Fibroblast of the aortic adventitia (primary cell): ENCODE measurements at regions not wholly inside any gene's neighbourhood (a gene's known extent, or its start where the extent isn't known, plus 50 kb on each side); places are given as distances from the start of the nearest gene placed in this dataset.

Experiments
- DNase-seq: peaks from one replicate; pipeline ENCODE4 v3.0.0-alpha.2; 2010; ENCODE audit warnings: low read depth
- H3K4me3 ChIP-seq: 2 replicates; pipeline ENCODE4 v1.5.1; 2011; ENCODE audit warnings: low read depth, mild to moderate bottlenecking, control low read depth, low read length, moderate library complexity
- TF ChIP-seq, protein P1 (sequence below): IDR thresholded peaks from 2 replicates; pipeline ENCODE4 v1.5.1; 2011; ENCODE audit warnings: mild to moderate bottlenecking, low read length, control low read depth, inconsistent platforms; ENCODE audit not compliant: insufficient read depth

DNA sequence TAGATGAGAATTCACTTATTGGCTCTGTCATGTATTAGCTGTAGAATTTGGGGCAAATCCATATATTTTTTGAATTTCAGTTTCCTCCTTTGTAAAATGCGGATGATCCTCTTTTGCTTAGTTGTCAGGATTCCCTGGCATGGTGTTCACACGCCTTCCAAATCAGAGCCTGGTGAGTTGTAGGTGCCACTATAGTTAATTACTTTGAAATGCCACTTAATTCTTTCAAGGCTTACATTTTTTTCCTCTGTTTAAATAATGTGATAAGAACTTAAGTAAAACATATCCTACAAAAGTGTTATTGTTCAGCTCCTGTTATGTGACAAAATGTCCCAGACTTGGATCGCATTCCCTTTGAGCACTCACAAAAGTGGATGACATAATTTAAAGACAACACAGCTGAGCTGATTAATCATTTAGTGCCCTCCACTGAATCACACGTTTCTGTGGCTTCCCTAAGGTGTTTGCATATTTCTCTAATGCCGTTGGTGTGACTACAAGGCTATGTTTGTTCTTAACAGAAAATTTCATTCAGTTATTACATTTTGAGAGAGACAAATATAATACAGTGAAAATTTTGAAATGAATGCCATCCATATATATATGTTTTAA, 471.2 kb upstream of the CHST9 start:
- no peak overlapping the region for H3K4me3 ChIP-seq
- no peak for DNase-seq
- TF ChIP-seq, protein P1, sequence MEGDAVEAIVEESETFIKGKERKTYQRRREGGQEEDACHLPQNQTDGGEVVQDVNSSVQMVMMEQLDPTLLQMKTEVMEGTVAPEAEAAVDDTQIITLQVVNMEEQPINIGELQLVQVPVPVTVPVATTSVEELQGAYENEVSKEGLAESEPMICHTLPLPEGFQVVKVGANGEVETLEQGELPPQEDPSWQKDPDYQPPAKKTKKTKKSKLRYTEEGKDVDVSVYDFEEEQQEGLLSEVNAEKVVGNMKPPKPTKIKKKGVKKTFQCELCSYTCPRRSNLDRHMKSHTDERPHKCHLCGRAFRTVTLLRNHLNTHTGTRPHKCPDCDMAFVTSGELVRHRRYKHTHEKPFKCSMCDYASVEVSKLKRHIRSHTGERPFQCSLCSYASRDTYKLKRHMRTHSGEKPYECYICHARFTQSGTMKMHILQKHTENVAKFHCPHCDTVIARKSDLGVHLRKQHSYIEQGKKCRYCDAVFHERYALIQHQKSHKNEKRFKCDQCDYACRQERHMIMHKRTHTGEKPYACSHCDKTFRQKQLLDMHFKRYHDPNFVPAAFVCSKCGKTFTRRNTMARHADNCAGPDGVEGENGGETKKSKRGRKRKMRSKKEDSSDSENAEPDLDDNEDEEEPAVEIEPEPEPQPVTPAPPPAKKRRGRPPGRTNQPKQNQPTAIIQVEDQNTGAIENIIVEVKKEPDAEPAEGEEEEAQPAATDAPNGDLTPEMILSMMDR: no peak

DNA sequence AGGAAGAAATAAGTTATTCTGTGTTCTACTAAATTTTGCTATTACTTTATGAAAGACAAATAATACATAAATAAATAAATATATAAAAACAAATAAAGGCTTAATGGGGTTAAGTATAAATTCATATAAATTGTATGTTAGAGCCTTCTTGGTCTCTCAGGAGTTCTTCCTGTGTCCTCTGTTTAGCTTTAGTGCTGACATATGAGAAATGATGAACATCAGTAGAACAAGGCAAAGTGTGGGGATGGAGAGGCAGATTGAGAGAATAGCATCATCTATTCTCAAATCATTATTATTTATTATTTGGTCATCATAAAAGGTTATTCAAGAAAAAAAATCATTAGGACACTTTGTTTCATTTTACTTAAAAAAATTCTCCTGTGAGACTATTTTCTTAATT, 468.1 kb upstream of the CHST9 start:
- no peak for DNase-seq
- no peak overlapping the region for H3K4me3 ChIP-seq
- TF ChIP-seq, protein P1: no peak

DNA sequence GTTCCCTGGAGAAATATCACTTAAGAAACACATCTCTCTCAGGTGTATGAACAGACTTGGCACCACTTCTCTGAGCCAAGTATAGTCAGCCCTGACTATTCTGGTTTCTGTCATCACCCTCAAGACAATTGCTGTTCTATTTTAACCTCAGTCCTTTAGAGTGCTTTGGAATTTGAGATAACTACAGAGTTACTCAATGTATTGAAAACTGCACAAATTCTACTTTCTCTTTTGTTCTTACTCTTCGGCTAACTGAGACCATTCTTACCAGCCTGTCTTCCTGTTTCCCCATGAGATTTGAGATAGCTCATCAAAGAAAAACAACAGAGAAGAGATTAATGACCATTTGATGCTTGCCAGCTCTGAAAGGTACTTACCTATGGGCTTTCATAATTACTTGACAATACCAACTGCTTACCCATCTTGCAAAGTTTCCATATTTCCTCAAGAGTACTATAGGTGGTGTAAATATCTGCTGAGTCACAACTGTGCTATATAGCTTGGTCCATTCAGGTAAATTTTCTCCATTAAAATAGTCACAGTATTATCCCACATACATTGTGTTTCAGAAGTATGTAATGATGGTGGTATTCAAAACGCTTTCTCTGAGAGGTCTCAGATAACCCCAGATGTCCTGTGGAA, 467.5 kb upstream of the CHST9 start:
- no peak overlapping the region for H3K4me3 ChIP-seq
- TF ChIP-seq, protein P1: no peak
- DNase-seq: no peak

DNA sequence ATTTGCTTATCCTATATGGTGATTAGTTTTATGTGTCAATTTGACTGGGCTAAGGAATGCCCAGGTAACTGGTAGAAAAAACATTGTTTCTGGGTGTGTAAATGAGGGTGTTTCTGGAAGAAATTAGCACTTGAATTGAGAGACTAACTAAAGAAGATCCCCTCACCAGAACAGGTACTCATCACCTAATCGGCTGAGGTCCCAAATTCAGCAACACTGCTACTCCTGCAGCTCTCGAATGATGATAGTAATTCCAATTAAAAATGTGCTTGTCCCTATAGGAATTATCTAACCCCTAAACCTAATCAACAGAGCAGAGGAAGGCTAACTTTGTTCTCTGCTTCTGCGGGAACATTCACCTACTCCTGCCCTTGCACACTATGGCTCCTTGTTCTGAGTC, 464.5 kb upstream of the CHST9 start:
- DNase-seq: no peak
- no peak overlapping the region for H3K4me3 ChIP-seq
- TF ChIP-seq, protein P1: no peak

DNA sequence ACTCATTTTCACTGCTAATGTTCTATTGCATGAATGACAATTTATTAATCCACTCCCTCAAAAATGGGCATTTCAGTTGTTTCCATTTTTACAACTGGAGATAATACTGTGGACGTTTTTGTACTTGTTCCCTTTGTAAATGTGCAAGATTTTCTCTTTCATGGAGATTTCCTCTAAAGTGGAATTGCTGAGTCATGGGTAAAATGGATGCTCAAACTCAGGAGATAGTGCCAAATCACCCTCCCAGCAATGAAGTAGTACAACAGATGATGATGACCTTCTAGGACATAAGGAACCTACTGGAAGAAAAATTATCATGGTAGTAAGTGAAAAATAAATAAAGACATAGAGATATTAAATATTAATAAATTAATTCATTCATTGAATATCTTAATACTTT, 460.8 kb upstream of the CHST9 start:
- H3K4me3 ChIP-seq: no peak overlapping the region
- DNase-seq: peak; percentile 2
- TF ChIP-seq, protein P1: no peak

DNA sequence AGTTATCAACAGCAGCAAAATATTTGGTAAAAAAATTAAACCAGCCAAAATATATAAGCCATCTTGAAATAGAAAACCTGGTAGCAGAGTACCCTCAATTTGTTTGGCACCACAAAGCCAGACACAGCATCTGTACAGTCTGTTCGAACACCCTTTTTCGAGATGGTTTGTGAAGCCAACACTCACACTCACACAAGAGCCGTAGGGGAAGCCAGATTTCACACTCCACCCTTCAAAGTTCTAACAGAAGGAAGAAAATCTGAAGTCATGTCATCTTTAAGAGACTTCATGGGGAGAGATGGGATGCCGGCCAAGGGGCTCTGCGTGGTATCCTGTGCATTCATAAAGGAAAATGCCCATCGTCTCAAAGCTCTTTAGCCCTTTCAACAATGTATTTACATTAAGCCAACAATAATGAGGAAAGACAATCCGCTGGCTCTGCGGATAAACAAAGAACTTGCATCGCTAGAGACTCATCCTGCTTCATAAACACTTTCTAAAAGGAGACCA, 451.5 kb upstream of the CHST9 start:
- no peak overlapping the region for H3K4me3 ChIP-seq
- TF ChIP-seq, protein P1: no peak
- no peak for DNase-seq

DNA sequence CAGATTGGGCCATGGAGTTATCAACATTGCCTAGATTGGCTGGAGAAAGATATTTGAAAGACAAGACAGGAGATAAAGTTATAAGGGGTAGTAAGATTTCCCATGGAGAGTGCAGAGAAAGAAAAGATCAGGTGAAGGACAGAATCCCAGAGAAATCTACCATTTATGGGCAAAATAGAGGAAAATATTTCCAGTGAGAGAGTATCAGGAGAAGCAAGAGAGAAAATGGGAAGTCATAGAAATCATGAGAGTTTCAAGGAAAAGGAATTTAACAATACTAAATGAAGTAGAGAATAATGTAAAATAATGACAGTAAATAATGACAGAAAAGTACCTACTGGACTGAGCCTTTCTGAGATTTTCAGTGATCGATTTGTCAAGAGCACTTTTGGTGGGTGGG, 447.6 kb upstream of the CHST9 start:
- no peak overlapping the region for H3K4me3 ChIP-seq
- TF ChIP-seq, protein P1: no peak
- no peak for DNase-seq
